ENCODE measurements at regions not wholly inside any gene's neighbourhood (a gene's known extent, or its start where the extent isn't known, plus 50 kb on each side); places are given as distances from the start of the nearest gene placed in this dataset.

GRCh38 chr5:35333366-35333765 is 103.1 kb upstream of the PRLR start:
- H3K27ac ChIP-seq (ENCODE audit: insufficient read depth, low read depth, low read length, poor library complexity, severe bottlenecking), result no peak overlapping the region
- no peaks in the 10 kb centered on the region for H3K36me3 ChIP-seq (ENCODE audit: control insufficient read depth, insufficient read depth, low read length)
- H3K9me3 ChIP-seq (ENCODE audit: control insufficient read depth, low read length), result no peaks in the 10 kb centered on the region
- H3K4me1 ChIP-seq (ENCODE audit: control insufficient read depth, insufficient read depth, low read length), result no peaks in the 10 kb centered on the region
- H3K27me3 ChIP-seq (ENCODE audit: control insufficient read depth, insufficient read depth, low read length, poor library complexity, severe bottlenecking), result no peaks in the 10 kb centered on the region
- 94 to 98% methylated on average over 3 of the region's 3 CpGs for WGBS, 2 experiments
- H3K4me3 ChIP-seq (ENCODE audit: insufficient read depth, low read depth, low read length), result no peak overlapping the region

- Histone ChIP-seq H3K27me3 (ENCODE audit: control insufficient read depth, insufficient read depth, low read length, poor library complexity, severe bottlenecking) (no peaks in the 10 kb centered on the region), H3K36me3 (ENCODE audit: control insufficient read depth, insufficient read depth, low read length) (no peaks in the 10 kb centered on the region), H3K4me3 (ENCODE audit: insufficient read depth, low read depth, low read length) (no peak overlapping the region), H3K4me1 (ENCODE audit: control insufficient read depth, insufficient read depth, low read length) (no peaks in the 10 kb centered on the region), H3K9me3 (ENCODE audit: control insufficient read depth, low read length) (peaks cover 4% of the 10 kb centered on the region), H3K27ac (ENCODE audit: insufficient read depth, low read depth, low read length, poor library complexity, severe bottlenecking) (no peak overlapping the region)
- WGBS, 2 experiments, result 82 to 86% methylated on average over 8 of the region's 8 CpGs
These were observed 102.0 kb upstream of the PRLR start for GRCh38 chr5:35331956-35332950.

- WGBS, 2 experiments, result 82 to 95% methylated on average over 3 of the region's 3 CpGs
- Histone ChIP-seq H3K9me3 (ENCODE audit: control insufficient read depth, low read length) (peaks cover 4% of the 10 kb centered on the region), H3K36me3 (ENCODE audit: control insufficient read depth, insufficient read depth, low read length) (no peaks in the 10 kb centered on the region)
These were observed 95.5 kb upstream of the PRLR start for GRCh38 chr5:35325836-35326235.

GRCh38 chr5:35324679-35325078 is 94.4 kb upstream of the PRLR start:
- Histone ChIP-seq H3K4me1 (ENCODE audit: control insufficient read depth, insufficient read depth, low read length) (no peaks in the 10 kb centered on the region), H3K27ac (ENCODE audit: insufficient read depth, low read depth, low read length, poor library complexity, severe bottlenecking) (no peak overlapping the region), H3K9me3 (ENCODE audit: control insufficient read depth, low read length) (peaks cover 4% of the 10 kb centered on the region), H3K36me3 (ENCODE audit: control insufficient read depth, insufficient read depth, low read length) (no peaks in the 10 kb centered on the region), H3K27me3 (ENCODE audit: control insufficient read depth, insufficient read depth, low read length, poor library complexity, severe bottlenecking) (no peaks in the 10 kb centered on the region), H3K4me3 (ENCODE audit: insufficient read depth, low read depth, low read length) (no peak overlapping the region)
- WGBS, 2 experiments, result 92 to 93% methylated on average over 6 of the region's 6 CpGs

More at GRCh38 chr5:35325836-35326235, 95.5 kb upstream of the PRLR start:
- no peaks in the 10 kb centered on the region for H3K4me1 ChIP-seq (ENCODE audit: control insufficient read depth, insufficient read depth, low read length)
- no peak overlapping the region for H3K27ac ChIP-seq (ENCODE audit: insufficient read depth, low read depth, low read length, poor library complexity, severe bottlenecking)
- no peak overlapping the region for H3K4me3 ChIP-seq (ENCODE audit: insufficient read depth, low read depth, low read length)
- H3K27me3 ChIP-seq (ENCODE audit: control insufficient read depth, insufficient read depth, low read length, poor library complexity, severe bottlenecking), result no peaks in the 10 kb centered on the region

GRCh38 chr5:35324201-35324600 is 93.9 kb upstream of the PRLR start:
- H3K27me3 ChIP-seq (ENCODE audit: control insufficient read depth, insufficient read depth, low read length, poor library complexity, severe bottlenecking), result no peaks in the 10 kb centered on the region
- no peak overlapping the region for H3K27ac ChIP-seq (ENCODE audit: insufficient read depth, low read depth, low read length, poor library complexity, severe bottlenecking)
- no peaks in the 10 kb centered on the region for H3K36me3 ChIP-seq (ENCODE audit: control insufficient read depth, insufficient read depth, low read length)
- peaks cover 4% of the 10 kb centered on the region for H3K9me3 ChIP-seq (ENCODE audit: control insufficient read depth, low read length)
- no peaks in the 10 kb centered on the region for H3K4me1 ChIP-seq (ENCODE audit: control insufficient read depth, insufficient read depth, low read length)
- WGBS, 2 experiments, result 94 to 95% methylated on average over 4 of the region's 4 CpGs
- no peak overlapping the region for H3K4me3 ChIP-seq (ENCODE audit: insufficient read depth, low read depth, low read length)

- Histone ChIP-seq H3K27me3 (ENCODE audit: control insufficient read depth, insufficient read depth, low read length, poor library complexity, severe bottlenecking) (no peaks in the 10 kb centered on the region), H3K27ac (ENCODE audit: insufficient read depth, low read depth, low read length, poor library complexity, severe bottlenecking) (no peak overlapping the region), H3K9me3 (ENCODE audit: control insufficient read depth, low read length) (no peaks in the 10 kb centered on the region), H3K4me3 (ENCODE audit: insufficient read depth, low read depth, low read length) (no peak overlapping the region), H3K36me3 (ENCODE audit: control insufficient read depth, insufficient read depth, low read length) (no peaks in the 10 kb centered on the region), H3K4me1 (ENCODE audit: control insufficient read depth, insufficient read depth, low read length) (no peaks in the 10 kb centered on the region)
- WGBS, 2 experiments, result 90 to 98% methylated on average over 3 of the region's 3 CpGs
These were observed 89.7 kb upstream of the PRLR start for GRCh38 chr5:35320029-35320428.

- Histone ChIP-seq H3K27me3 (ENCODE audit: control insufficient read depth, insufficient read depth, low read length, poor library complexity, severe bottlenecking) (no peaks in the 10 kb centered on the region), H3K27ac (ENCODE audit: insufficient read depth, low read depth, low read length, poor library complexity, severe bottlenecking) (no peak overlapping the region), H3K9me3 (ENCODE audit: control insufficient read depth, low read length) (no peaks in the 10 kb centered on the region), H3K4me1 (ENCODE audit: control insufficient read depth, insufficient read depth, low read length) (no peaks in the 10 kb centered on the region), H3K36me3 (ENCODE audit: control insufficient read depth, insufficient read depth, low read length) (no peaks in the 10 kb centered on the region), H3K4me3 (ENCODE audit: insufficient read depth, low read depth, low read length) (no peak overlapping the region)
- WGBS, 2 experiments, result 92 to 96% methylated on average over 4 of the region's 4 CpGs
These were observed 89.2 kb upstream of the PRLR start for GRCh38 chr5:35319333-35320002.

GRCh38 chr5:35317586-35317985 is 87.3 kb upstream of the PRLR start:
- 79 to 83% methylated on average over 2 of the region's 2 CpGs for WGBS, 2 experiments
- H3K27me3 ChIP-seq (ENCODE audit: control insufficient read depth, insufficient read depth, low read length, poor library complexity, severe bottlenecking), result no peaks in the 10 kb centered on the region
- H3K36me3 ChIP-seq (ENCODE audit: control insufficient read depth, insufficient read depth, low read length), result no peaks in the 10 kb centered on the region
- no peaks in the 10 kb centered on the region for H3K4me1 ChIP-seq (ENCODE audit: control insufficient read depth, insufficient read depth, low read length)
- no peak overlapping the region for H3K4me3 ChIP-seq (ENCODE audit: insufficient read depth, low read depth, low read length)
- no peaks in the 10 kb centered on the region for H3K9me3 ChIP-seq (ENCODE audit: control insufficient read depth, low read length)
- no peak overlapping the region for H3K27ac ChIP-seq (ENCODE audit: insufficient read depth, low read depth, low read length, poor library complexity, severe bottlenecking)

- no peaks in the 10 kb centered on the region for H3K4me1 ChIP-seq (ENCODE audit: control insufficient read depth, insufficient read depth, low read length)
- 93 to 94% methylated on average over 4 of the region's 4 CpGs for WGBS, 2 experiments
- no peak overlapping the region for H3K4me3 ChIP-seq (ENCODE audit: insufficient read depth, low read depth, low read length)
- H3K9me3 ChIP-seq (ENCODE audit: control insufficient read depth, low read length), result no peaks in the 10 kb centered on the region
- no peaks in the 10 kb centered on the region for H3K27me3 ChIP-seq (ENCODE audit: control insufficient read depth, insufficient read depth, low read length, poor library complexity, severe bottlenecking)
- no peaks in the 10 kb centered on the region for H3K36me3 ChIP-seq (ENCODE audit: control insufficient read depth, insufficient read depth, low read length)
- no peak overlapping the region for H3K27ac ChIP-seq (ENCODE audit: insufficient read depth, low read depth, low read length, poor library complexity, severe bottlenecking)
These were observed 86.5 kb upstream of the PRLR start for GRCh38 chr5:35316611-35317274.

- no peaks in the 10 kb centered on the region for H3K27me3 ChIP-seq (ENCODE audit: control insufficient read depth, insufficient read depth, low read length, poor library complexity, severe bottlenecking)
These were observed 83.0 kb upstream of the PRLR start for GRCh38 chr5:35313291-35313690.

More at GRCh38 chr5:35313291-35313690, 83.0 kb upstream of the PRLR start:
- Histone ChIP-seq H3K4me3 (ENCODE audit: insufficient read depth, low read depth, low read length) (no peak overlapping the region), H3K4me1 (ENCODE audit: control insufficient read depth, insufficient read depth, low read length) (peaks cover 9% of the 10 kb centered on the region), H3K9me3 (ENCODE audit: control insufficient read depth, low read length) (no peaks in the 10 kb centered on the region), H3K36me3 (ENCODE audit: control insufficient read depth, insufficient read depth, low read length) (no peaks in the 10 kb centered on the region), H3K27ac (ENCODE audit: insufficient read depth, low read depth, low read length, poor library complexity, severe bottlenecking) (no peak overlapping the region)
- 69 to 70% methylated on average over 2 of the region's 2 CpGs for WGBS, 2 experiments

All from ectodermal cell (in vitro differentiated cells).